T1000 (cell line): ENCODE measurements at regions not wholly inside any gene's neighbourhood (a gene's known extent, or its start where the extent isn't known, plus 50 kb on each side); places are given as distances from the start of the nearest gene placed in this dataset.
"Not testable (repeated sequence)": the region's sequence is repeated elsewhere in the genome, so short reads cannot be mapped to it uniquely, and the experiment has no call there.

Experiments used
- DNase-seq: peaks from one replicate; lab custom pipeline; 2025; ENCODE audit warnings: mixed read lengths; lab: John Stamatoyannopoulos, UW

DNA sequence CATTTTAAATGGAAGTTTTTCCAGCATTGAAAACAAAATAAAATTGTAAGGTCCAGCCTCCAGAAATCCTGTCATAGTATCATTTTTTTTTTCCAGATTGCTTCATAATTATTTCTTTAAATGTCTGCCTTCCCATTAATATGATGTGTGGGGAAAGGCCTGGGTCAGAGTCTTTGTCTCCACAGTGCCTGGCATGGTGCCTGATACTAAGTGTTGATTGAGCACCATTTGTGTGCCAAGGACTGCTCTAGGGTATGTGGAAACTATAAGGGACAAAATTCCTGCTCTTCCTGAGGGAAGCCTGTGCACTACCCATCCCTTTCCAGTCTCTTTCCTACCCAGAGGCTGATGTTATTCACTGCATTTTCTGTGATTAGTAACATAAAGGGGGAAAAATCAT, 53.1 kb upstream of the BEND4 start:
- DNase-seq, result no peak

DNA sequence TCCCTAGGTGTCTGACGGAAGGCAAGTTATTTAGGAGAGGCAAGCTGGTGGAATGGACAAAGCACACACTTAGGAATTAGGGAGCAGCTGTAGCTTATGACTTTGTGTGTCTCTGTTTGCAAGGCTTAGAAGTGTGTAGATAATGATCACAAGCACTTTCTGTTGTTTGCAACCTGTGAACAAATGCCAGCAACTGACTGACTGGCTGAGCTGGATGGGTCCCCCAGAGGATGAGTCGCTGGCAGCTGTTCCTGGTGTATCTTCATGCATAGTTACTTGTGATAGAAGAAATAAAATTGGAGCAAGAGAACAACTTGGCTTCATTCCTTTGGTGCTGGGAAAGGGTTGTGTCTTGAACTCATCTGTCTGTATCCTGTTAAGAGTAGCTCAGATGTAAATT, 64.2 kb upstream of the BEND4 start:
- no peak for DNase-seq

DNA sequence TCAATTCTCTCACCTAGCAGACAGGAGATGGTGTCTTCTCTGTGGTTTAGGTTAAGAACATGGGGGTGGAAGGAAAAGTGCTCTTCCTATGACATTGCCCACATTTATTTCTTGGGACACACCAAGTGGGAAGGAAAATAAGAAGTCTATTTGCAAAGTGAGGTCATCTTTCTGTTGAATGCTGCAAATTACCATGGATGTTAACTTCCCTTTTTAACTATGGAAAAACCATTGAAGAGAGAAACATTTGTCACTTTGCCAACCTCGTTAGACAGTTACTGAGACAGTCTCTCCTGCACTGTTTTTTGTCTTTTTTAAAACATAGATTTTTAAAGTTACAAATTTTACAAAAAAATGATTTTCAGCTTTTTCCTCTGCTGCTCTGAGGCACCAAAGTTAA, 72.8 kb upstream of the BEND4 start:
- DNase-seq, result no peak

DNA sequence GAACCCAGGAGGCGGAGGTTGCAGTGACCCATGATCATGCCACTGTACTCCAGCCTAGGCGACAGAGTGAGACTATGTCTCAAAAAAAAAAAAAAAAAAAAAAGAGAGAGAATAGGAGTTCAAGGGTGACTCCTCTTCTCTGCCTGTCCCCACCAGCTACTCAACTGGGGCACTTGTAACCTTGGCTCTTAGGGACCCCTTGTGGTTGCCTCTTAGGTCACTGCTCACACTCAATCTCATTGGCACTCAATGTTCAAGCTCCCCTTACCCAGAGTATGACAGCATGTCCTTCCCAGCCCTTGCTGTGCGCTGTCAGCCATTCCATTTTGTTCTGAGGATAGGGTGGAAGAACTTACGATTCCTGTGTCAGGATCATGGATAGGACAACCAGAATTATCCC, 82.4 kb upstream of the BEND4 start:
- no peak for DNase-seq

DNA sequence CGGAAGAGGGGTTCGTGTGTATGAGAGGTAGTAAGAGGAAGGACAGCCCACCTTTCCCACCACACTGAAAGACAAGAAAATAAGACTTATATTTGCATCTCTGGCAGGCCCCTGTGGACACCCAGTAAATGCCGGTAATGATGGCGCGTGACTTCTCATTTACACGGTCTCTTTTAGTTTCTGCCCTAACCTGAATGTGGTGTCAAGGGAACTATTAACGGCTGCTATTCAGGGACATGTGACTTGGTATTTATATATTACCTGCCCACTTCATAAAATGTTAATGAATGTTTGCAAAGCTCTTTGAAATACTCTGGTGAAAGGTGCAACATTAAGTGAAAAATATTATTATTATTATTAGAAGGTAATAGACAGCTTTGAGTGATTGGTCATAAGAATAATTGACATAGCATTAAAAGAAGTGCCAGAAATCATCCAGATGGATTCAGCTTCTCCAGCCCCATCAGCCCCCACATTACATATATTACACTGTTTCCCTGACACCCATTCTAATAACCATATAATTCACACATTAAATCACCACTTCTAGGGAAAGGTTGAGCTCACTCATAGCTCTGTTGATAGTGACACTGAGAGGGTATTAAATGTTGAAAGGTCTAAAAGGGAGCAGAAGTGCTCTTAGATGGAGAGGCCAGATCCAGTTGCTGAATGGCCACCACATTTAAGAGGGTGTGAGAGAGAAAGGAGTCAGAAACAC, 83.0 kb upstream of the BEND4 start:
- no peak for DNase-seq

DNA sequence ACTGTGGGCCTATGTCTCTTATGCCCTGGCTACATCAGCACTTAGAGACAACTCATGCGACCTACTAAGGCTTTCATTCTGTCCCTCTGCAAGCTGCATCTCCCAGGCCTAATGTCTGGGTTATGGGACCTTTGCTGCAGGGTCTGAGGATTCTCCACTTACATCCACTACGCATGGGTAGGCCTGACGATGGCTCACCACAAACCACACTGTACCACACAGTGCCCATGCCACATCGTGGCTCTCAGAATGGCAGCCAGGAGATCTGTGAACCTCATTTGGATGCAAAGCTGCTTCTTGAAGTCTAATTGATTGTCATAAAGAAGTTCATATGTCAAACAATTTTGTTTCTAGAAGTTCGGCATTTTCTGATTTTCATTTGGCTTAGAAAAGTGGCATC, 84.6 kb upstream of the BEND4 start:
- DNase-seq, result no peak

DNA sequence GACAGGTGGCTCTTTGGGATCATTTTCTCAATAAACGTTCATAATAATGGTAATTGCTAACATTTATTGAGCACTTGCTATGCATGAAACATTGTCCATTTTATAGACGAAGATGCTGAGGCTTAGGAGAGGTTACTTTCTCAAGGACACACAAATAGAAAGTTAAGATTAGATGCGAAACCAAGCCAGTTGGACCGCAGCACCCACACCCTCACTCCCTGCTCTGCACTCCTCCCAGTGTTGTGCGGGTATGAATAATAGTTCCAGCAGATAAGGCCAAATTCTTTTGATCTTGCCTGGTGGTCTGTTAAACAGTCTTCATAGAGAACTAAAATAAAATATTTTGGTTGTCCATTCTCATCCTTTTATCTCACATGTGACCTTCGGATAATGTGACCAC, 85.0 kb upstream of the BEND4 start:
- no peak for DNase-seq

DNA sequence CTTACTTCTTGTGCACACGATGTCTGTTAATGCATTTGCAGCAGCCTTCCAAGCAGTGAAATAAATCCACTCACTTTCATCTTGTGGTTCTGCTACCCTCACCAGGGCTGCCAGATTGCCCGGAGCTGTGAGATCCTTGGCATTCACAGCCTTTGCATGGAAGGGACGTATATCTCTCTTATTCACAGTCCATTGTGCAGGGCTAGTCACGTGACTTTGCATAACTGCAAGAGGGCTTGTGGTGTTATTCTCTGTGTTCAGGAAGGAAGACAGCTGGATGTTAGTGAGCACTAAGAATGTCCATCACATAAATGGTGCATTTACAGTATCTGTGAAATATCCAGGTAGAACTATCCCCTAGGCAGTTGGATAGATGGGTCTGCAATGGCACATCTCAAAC, 96.5 kb upstream of the BEND4 start:
- DNase-seq, result no peak

DNA sequence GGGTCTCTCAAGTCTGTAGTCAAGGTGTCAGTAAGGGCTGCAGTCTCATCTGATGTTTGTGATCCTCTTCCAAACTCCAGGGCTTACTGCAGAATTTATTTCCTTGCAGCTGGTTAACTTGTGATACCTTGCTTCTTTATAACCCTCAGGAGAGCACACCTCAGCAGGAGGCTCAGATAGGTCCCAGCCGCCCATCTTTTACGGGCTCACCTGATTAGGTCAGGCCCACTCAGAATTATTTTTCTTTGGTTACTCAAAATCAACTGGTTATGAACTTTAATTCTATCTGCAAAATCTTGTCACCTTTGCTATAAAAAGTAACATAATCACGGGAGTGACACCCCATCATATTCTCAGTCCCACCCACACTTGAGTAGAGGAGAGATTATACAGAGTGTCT, 99.9 kb upstream of the BEND4 start:
- no peak for DNase-seq

DNA sequence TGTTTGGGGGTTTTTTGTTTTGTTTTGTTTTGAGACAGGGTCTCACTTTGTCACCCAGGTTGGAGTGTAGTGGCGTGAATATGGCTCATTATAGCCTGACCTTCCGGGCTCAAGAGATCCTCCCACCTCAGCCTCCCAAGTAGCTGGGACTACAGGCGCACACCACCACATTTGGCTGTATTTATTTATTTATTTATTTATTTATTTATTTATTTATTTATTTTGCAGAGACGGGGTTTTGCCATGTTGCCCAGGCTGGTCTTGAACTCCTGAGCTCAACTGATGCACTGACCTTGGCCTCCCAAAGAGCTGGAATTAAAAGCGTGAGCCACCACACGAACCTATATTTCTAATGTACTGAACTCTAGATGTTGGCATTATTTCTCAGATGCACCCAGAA, 105.2 kb upstream of the BEND4 start:
- not testable (repeated sequence) for DNase-seq

DNA sequence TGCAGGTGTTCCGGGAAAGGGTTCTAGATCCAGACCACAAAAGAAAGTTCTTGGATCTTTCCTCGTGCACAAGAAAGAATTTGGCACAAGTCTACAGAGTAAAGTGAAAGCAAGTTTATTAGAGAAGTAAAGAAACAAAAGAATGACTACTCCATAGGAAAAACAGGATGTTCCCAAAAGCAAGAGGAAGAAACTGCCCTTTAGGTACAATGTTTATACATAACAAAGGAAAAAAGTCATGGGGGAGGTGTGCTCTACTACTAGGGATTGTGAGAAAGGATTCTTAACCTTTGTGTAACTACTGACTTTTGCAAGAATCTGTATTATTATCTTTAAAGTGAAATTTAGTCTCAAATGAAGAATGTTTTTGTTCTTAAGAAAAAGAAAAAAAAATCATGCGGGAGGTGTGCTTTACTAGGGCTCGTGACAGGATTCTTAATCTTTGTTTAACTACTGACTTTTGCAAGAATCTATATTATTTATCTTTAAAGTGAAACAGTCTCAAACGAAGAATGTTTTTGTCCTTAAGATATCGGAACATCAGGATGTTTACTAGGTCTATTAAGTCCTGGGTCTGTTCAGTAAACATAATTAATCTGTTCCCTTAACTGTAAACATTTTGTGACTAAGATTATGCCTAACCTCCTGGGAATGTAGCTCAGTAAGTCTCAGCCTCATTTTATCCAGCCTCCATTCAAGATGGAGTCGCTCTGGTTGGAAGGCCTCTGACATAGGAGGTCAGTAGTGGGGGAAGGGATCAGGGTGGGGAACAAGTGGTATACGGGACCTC, 110.4 kb upstream of the BEND4 start:
- no peak for DNase-seq

DNA sequence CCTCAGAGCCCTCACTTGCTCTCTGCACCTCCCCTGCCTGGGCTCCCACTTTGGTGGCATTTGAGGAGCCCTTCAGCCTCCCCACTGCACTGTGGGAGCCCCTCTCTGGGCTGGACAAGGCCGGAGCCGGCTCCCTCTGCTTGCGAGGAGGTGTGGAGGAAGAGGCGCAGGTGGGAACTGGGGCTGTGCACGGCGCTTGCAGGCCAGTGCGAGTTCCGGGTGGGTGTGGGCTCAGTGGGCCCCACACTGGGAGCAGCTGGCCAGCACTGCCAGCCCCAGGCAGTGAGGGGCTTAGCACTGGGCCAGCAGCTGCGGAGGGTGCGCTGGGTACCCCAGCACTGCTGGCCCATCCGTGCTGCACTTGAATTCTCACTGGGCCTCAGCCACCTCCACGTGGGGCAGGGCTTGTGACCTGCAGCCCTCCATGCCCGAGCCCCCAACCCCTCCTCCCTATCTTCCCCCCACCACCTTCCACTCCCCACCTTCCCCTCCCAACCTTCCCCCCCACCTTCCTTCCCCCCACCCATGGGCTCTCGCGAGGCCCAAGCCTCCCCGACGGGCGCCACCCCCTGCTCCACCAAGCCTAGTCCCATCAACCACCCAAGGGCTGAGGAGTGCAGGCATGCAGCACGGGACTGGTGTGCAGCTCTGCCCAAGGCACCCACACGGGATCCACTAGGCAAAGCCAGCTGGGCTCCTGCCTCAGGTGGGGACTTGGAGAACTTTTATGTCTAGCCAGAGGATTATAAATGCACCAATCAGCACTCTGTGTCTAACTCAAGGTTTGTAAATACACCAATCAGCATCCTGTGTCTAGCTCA, 113.5 kb upstream of the BEND4 start:
- DNase-seq, result no peak

DNA sequence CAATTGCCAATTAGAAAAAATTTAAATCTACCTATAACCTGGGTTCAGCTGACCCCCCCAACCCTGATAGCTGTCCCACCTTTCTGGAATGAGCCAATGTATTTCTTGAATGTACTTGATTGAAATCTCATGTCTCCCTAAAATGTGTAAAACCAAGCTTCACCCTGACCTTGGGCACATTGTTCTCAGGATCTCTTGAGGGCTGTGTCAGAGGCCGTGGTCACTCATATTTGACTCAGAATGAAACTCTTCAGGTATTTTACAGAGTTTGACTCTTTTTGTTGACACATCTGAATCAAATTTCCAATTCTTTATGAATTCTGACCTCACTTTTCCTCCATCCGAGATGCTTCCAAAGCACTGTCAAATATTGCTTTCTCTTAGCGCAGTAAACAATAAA, 115.3 kb upstream of the BEND4 start:
- DNase-seq, result no peak

DNA sequence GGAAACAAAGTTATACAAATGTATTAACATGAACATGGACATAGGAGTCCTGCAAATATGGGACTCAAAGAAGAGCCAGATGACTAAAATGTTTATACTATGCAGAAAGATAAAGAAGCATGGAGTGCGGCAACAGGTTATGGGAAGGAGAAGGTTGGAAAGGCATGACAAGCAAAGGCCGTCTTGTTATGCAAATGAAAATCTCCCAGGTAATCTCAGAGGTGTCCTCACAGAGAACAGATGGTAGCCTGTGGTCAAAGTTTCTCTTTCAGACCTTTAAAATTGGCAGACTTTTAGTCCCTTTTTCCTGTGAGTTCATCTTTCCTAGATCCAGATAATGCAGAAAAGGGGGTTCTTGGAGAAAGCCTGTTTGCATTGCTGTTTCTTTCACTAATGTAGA, 116.4 kb upstream of the BEND4 start:
- DNase-seq, result no peak

DNA sequence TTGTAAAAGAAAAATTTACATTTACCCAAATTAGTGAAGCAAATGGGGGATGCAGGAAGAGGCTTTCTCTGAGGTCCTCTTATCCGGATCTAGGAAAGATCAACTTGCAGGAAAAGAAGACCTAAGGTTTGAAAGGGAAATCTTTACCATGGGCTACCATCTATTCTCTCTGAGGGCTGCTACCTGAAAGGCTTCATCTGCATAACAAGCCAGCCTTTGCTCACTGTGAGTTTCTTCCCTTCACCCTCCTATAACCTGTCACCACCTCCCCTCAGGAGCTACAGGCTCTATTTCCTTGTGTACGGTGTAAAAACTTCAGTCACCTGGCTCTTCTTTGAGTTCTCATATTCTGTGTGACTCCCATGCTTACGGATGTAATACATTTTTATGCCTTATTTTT, 118.6 kb upstream of the BEND4 start:
- no peak for DNase-seq

DNA sequence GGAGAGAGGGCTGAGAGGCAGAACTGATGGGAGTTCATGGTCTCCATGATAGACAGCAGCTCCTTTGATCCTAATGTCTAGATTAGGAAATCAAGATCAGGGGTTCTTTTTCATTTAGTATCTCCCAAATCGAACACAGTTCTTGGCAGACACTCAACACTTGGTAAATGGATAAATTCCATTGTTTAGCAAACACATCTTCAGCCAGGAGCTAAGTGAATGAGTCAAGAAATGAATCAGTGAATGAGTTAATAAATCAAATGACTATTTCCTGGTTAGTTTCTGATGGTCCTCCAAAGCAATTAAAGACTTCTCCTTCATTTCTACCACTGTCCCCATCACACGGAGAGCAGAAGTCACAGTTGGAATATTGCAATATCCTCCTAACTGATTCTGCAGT, 120.0 kb upstream of the SHISA3 start:
- no peak for DNase-seq

DNA sequence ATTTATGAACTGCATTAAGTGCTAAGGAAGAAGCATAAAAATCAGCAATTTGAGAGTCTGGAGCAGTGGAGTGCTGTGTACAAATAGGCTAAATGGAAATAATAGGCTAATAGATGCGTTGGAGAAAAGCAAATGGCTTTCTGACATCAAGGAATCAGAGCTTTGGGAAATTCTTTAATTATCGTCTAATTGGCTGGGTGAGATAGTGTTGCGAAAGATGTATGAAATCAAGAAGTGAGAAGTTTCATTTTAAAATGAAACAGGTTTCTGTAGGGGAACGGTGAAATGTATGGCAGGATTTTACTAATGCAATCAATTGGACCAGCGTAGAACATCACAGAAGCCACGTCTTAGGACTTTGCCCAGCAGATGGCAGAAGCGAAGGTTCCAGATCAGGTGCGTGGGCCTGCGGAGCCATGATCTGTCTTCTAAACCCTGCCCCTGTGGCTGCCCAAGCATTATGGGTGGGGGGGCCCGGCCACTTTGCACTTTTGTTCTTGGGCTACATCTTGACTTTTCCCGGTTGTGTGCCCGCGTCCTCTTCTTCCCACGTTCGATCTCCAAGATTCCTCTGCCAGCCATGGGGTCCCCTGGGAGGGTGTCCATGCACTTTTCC, 118.5 kb upstream of the SHISA3 start:
- no peak for DNase-seq

DNA sequence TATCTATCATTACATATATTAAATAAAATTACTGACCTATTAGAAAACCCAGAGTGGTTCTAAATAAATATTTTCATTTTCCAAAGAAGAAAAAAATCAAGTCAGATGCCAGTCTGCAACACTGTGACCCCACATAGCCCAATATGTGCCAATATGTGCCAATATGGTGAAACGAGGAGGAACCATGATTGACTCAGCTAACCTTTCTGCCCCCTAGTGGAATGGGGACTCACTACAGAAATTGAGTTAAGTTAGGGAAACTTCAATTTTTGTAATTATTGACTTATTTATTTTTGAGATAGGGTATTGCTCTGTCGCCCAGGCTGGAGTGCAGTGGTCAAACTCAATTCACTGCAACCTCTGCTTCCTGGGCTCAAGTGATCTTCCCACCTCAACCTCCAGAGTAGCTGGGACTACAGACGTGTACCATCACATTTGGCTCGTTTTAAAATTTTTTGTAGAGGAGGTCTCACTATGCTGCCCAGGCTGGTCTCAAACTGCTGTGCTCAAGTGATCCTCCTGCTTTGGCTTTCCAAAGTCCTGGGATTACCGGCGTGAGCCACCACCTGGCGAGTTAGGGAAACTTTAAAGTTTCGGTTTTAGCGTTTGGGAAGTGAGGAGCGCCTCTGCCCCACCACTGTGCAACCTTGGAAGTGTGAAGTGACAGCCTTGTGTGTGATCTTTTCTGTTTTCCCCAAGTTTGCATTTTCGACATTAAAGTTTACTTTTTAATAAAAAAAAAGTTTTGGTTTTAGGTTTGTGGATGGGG, 116.8 kb upstream of the SHISA3 start:
- no peak for DNase-seq

DNA sequence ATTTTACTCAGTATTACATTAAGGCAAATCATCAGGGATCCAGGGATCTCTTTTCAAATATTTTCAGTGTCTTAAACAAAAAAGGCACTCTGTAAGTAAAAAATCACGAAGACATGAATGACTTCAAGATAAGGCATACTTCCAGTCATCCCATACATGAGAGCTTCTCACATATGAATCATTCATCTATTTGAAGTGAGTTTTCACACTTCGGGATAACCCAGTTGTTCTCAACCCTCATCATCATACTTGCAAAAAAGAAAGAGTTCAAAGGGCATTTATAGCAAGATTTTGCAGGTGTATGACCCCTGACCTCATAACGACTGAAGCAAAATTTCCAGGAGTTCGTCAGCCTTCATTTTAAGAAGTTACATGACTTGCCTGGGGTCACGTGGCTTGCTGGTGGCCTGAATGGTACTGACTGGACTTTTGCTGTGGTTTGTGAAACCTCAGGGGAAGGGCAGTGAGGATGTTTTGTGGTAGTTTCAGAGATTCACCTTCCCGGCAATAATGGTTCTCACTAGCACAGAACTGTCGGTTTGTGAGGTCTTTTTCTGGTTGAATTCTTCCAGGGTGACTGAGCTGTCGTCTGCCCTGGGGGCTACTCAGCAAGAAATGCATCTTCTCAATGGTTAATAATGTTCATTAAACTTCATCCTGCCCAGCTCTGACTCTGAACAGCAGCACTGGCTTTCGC, 115.8 kb upstream of the SHISA3 start:
- DNase-seq, result peak; percentile 71

DNA sequence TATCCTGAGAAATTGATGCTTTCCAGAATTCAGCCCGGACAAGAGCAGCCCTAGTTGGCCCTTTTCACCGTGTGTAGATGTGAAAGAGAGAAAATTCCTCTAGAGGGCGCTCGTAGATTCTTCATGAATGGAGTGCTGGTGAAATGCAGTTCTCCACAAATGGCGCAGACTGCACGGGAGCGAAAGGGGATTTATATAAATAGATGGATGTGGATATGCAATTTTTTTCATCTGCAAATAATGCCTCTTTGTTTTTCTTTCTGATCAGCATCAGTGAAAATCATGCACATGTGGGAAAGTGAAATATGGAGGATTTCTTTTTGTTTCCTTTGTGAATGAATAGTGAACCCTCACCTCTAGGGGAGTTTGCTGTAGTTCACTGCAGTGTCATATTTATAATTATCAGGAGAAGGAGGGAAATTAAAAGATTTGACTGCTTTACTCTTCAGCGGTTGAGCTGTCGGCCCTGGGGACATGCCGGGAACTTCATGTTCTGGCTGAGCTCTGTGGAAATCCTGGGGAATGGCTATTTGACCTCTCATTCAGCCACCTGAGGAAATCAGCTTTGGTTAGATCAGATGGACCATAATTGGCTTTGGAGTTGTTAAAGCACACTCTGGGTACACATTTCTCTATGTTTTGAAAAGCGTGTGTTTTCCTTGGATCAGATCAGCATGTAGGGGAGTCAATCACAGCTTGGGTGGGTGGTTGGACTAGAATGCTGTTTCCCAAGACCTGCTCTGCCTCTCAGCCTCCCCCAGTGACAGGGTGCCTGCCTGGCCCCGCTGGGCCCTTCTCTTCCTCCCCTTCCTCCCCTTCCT, 115.0 kb upstream of the SHISA3 start:
- DNase-seq, result peak; percentile 76
